Left lung (tissue), 4 donors: ENCODE measurements at regions not wholly inside any gene's neighbourhood (a gene's known extent, or its start where the extent isn't known, plus 50 kb on each side); places are given as distances from the start of the nearest gene placed in this dataset.

Experiments
- ATAC-seq: fragments of 200-7000 bp; cut with Tn5 transposase; one replicate; pipeline ENCODE4 v1.9.1; 2020; ENCODE audit warnings: moderate library complexity
- DNase-seq, 4 donors: peaks; one replicate each; pipeline ENCODE4 v3.0.0-alpha.2; 2013 to 2020
- H3K27ac ChIP-seq, 2 donors: fragments of 200-600 bp; sonication (generic) in 1 of 2; one replicate each; pipeline versions ENCODE4 v1.5.0 to v1.8.0; 2020 to 2021
- H3K27me3 ChIP-seq, 2 donors: fragments of 200-600 bp; sonication (generic) in 1 of 2; one replicate each; pipeline versions ENCODE4 v1.5.0 to v1.8.0; 2020 to 2021
- H3K36me3 ChIP-seq, 2 donors: fragments of 200-600 bp; sonication (generic) in 1 of 2; one replicate each; pipeline versions ENCODE4 v1.5.0 to v1.8.0; 2020 to 2021
- H3K4me1 ChIP-seq, 2 donors: fragments of 200-600 bp; one replicate each; pipeline ENCODE4 v1.8.0; 2021
- H3K4me3 ChIP-seq, 2 donors: fragments of 200-600 bp; sonication (generic) in 1 of 2; one replicate each; pipeline versions ENCODE4 v1.5.0 to v1.8.0; 2020 to 2021; ENCODE audit warnings: mild to moderate bottlenecking in 1 of 2
- H3K9me3 ChIP-seq, 2 donors: fragments of 200-600 bp; sonication (generic) in 1 of 2; one replicate each; pipeline versions ENCODE4 v1.5.0 to v1.8.0; 2020 to 2021
- intact Hi-C, 2 donors: fragments of 100-400 bp; cut with DNase I; formaldehyde crosslinking; loops; one replicate each; pipeline versions ENCODE4 v1.11.2 to v1.14.2; 2022
- TF ChIP-seq, protein P1 (sequence below), 2 donors: fragments of 200-600 bp; sonication (generic) in 1 of 2; IDR thresholded peaks; one replicate each; pipeline versions ENCODE4 v1.5.0 to v1.8.0; 2021; ENCODE audit warnings: antibody characterized with exemption in 2 of 2
- donor health status: DM: no; HTN: yes; CAD: no.
- donor health status: DM: no; HTN: no; CAD: no.

DNA sequence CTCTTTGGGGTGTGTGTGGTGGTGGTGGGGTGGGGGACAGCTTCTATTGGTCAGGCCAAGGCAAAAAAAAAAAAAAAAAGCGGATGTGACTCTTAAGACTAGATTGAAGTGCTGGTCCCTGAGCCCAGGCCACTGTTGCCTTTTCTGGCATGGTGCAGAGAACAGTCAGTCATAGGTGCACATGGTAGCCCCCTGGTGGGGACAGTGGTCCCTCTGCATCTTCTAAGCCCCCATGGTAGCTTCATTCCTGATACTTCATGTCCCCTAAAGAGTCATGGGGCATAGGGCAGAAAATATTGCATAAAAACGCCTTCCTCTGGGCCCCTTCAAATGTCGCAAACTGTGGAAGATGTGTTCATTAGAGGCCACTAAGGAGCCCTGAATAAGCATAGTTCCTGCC, 371.8 kb downstream of the NPHP4 start:
- intact Hi-C loops = no loop called here
- H3K4me3 ChIP-seq = no peak overlapping the region
- H3K27ac ChIP-seq = no peak overlapping the region
- TF ChIP-seq, protein P1, sequence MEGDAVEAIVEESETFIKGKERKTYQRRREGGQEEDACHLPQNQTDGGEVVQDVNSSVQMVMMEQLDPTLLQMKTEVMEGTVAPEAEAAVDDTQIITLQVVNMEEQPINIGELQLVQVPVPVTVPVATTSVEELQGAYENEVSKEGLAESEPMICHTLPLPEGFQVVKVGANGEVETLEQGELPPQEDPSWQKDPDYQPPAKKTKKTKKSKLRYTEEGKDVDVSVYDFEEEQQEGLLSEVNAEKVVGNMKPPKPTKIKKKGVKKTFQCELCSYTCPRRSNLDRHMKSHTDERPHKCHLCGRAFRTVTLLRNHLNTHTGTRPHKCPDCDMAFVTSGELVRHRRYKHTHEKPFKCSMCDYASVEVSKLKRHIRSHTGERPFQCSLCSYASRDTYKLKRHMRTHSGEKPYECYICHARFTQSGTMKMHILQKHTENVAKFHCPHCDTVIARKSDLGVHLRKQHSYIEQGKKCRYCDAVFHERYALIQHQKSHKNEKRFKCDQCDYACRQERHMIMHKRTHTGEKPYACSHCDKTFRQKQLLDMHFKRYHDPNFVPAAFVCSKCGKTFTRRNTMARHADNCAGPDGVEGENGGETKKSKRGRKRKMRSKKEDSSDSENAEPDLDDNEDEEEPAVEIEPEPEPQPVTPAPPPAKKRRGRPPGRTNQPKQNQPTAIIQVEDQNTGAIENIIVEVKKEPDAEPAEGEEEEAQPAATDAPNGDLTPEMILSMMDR (IDR thresholded peaks at IDR 0.05) = no peak
- DNase-seq (no peak), ATAC-seq (no peak)
- H3K36me3 ChIP-seq = no peaks in the 10 kb centered on the region
- H3K9me3 ChIP-seq = no peaks in the 10 kb centered on the region
- peaks cover 0 to 38% of the 10 kb centered on the region in 2 donors for H3K27me3 ChIP-seq
- H3K4me1 ChIP-seq = no peaks in the 10 kb centered on the region

DNA sequence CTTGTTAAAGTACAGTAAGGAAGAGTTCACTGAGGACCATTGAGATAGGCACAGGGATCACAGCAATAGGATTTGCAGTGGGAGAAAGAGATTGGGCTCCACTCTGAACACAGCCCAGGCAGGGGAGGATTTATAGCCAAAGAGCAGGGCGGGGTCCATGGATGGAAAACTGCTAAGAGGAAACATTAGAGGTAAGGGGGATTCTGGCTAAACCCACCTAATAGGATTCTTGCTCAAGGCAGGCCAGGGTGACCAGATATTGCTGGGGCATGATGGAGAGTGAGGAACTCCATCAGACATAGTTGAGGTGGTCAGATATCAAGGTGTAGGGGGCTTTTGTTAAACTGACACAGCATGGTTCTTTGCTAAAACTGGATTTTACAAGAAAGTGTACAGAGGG, 372.8 kb downstream of the NPHP4 start:
- TF ChIP-seq, protein P1 (IDR thresholded peaks at IDR 0.05) = no peak
- Histone ChIP-seq H3K27ac (no peak overlapping the region), H3K27me3 (peaks cover 0 to 46% of the 10 kb centered on the region in 2 donors), H3K36me3 (no peaks in the 10 kb centered on the region), H3K4me3 (no peak overlapping the region), H3K9me3 (no peaks in the 10 kb centered on the region), H3K4me1 (no peaks in the 10 kb centered on the region)
- no peak for ATAC-seq
- DNase-seq = no peak
- intact Hi-C loops = no loop called here

DNA sequence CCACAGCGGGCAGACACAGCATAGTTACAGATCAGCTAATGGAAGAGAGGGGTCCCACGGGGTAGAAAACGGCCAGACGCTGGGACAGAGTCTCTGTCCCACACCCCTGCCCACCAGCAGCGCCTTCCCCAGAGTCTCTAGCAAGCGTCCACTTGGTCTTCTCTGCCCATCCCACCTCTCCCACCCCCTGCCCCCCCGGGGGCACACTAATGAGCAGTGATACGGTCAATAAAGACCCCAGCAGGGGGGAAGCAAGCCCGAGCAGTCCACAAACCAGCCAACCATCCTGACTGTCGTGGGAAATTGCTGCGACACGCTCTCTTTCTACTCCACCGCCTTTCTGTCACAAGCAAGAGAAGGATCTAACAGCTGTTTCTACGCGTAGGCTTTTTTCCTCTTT, 374.7 kb downstream of the NPHP4 start:
- Histone ChIP-seq H3K4me1 (no peaks in the 10 kb centered on the region), H3K27me3 (peaks cover 0 to 53% of the 10 kb centered on the region in 2 donors), H3K4me3 (no peak overlapping the region), H3K9me3 (no peaks in the 10 kb centered on the region), H3K36me3 (no peaks in the 10 kb centered on the region), H3K27ac (no peak overlapping the region)
- DNase-seq (no peak), ATAC-seq (no peak)
- intact Hi-C loops = no loop called here
- TF ChIP-seq, protein P1 (IDR thresholded peaks at IDR 0.05) = no peak

DNA sequence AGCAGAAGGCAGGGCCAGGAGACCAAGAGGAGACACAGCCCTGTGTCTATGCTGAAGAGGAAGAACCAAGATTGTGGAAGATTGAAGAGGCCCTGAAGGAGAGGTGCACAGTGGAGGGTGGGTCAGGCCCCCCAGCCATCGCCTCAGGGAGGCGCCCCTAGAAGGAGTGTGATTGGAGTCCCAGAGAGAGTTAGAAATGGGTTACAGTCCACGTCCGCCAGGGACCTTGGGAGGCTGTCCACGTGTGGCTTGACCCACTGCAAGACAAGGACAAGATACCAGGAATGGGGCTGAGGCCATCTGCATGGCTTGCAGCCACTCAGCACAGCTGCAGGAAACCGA, 375.1 kb downstream of the NPHP4 start:
- no peak for ATAC-seq
- no peak overlapping the region for H3K4me3 ChIP-seq
- TF ChIP-seq, protein P1 (IDR thresholded peaks at IDR 0.05) = no peak
- peak in 1 of 4 donors; percentile 32 for DNase-seq
- no peaks in the 10 kb centered on the region for H3K4me1 ChIP-seq
- no peak overlapping the region for H3K27ac ChIP-seq
- H3K9me3 ChIP-seq = no peaks in the 10 kb centered on the region
- H3K27me3 ChIP-seq = peaks cover 0 to 56% of the 10 kb centered on the region in 2 donors
- no peaks in the 10 kb centered on the region for H3K36me3 ChIP-seq
- intact Hi-C loops = no loop called here

DNA sequence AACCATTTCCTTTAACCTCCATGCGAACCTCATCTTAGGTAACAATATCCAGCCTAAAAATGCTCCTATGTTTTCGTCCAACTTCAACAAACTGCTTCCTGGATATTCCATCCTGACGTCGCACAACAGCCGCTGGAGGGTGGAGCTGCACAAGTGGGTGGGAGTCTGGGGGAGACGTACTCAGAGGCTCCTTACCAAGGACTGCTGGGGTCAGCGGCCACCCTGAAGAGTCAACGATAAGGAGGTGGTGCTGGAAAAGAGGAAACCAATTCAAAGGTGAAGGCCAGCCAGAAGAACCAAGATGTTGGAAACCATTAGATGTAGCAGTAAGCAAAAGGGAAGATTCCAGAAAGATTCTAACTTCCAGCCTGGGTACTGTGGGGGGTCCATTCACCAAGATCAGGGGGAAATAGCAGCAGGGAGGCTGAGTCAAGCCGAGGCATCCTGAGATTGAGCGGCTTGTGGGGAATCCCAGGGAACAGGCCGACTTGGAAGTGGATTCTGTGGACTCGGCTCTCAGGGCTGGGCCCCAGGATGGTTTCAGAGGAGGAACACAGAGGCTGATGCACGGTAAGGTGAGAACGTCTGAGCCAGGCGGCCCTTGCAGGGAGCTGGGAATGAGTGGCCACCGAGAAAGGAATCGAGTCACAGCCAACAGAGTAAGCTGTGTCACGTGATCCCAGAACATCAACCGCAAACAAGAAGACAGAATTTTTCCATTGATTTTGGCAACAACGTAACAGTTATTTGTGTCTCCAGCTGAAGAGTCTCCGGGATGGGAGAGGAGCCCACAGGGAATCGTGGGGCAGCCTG, 375.7 kb downstream of the NPHP4 start:
- no peaks in the 10 kb centered on the region for H3K9me3 ChIP-seq
- ATAC-seq (no peak), DNase-seq (peak in 1 of 4 donors; percentile 20)
- H3K27me3 ChIP-seq = peaks cover 0 to 57% of the 10 kb centered on the region in 2 donors
- intact Hi-C loops = no loop called here
- no peak overlapping the region for H3K4me3 ChIP-seq
- TF ChIP-seq, protein P1 (IDR thresholded peaks at IDR 0.05) = no peak
- no peaks in the 10 kb centered on the region for H3K36me3 ChIP-seq
- H3K4me1 ChIP-seq = no peaks in the 10 kb centered on the region
- no peak overlapping the region for H3K27ac ChIP-seq
